OCI-LY3 (cell line): ENCODE measurements at regions not wholly inside any gene's neighbourhood (a gene's known extent, or its start where the extent isn't known, plus 50 kb on each side); places are given as distances from the start of the nearest gene placed in this dataset.

Experiments
- EZH2phosphoT487 ChIP-seq: fragments of 200-600 bp; shearing (Covaris generic); IDR thresholded peaks from 2 replicates; pipeline ENCODE4 v1.6.1; 2018; ENCODE audit warnings: antibody characterized with exemption, mixed run types, low read depth
- TF ChIP-seq, protein P1 (sequence below): fragments of 200-600, 300-600 bp; sonication (generic); IDR thresholded peaks from 2 replicates; pipeline ENCODE4 v1.5.1; 2014; ENCODE audit warnings: antibody characterized with exemption, low read length, low read depth

GRCh38 chr19:28350037-28350436 is 862.9 kb downstream of the UQCRFS1 start:
- TF ChIP-seq, protein P1, sequence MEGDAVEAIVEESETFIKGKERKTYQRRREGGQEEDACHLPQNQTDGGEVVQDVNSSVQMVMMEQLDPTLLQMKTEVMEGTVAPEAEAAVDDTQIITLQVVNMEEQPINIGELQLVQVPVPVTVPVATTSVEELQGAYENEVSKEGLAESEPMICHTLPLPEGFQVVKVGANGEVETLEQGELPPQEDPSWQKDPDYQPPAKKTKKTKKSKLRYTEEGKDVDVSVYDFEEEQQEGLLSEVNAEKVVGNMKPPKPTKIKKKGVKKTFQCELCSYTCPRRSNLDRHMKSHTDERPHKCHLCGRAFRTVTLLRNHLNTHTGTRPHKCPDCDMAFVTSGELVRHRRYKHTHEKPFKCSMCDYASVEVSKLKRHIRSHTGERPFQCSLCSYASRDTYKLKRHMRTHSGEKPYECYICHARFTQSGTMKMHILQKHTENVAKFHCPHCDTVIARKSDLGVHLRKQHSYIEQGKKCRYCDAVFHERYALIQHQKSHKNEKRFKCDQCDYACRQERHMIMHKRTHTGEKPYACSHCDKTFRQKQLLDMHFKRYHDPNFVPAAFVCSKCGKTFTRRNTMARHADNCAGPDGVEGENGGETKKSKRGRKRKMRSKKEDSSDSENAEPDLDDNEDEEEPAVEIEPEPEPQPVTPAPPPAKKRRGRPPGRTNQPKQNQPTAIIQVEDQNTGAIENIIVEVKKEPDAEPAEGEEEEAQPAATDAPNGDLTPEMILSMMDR: no peak
- TF ChIP-seq EZH2phosphoT487: no peak
